RWPE1 (cell line): ENCODE measurements at regions not wholly inside any gene's neighbourhood (a gene's known extent, or its start where the extent isn't known, plus 50 kb on each side); places are given as distances from the start of the nearest gene placed in this dataset.

Experiments
- CTCF ChIA-PET: fragments of 350-600 bp; sonication (Branson Sonifier 250); formaldehyde crosslinking; extraction: SDS; loops from one replicate; lab custom pipeline; 2021; lab: Yijun Ruan, JAX
- POLR2A ChIA-PET: fragments of 400-600 bp; formaldehyde crosslinking; extraction: SDS; loops from one replicate; lab custom pipeline; 2020; ENCODE audit warnings: antibody characterized with exemption; ENCODE audit not compliant: low non-redundant PET; lab: Yijun Ruan, JAX
- DNase-seq: peaks from one replicate; pipeline ENCODE4 v3.0.0; 2012; ENCODE audit warnings: low spot score
- H3K27ac ChIP-seq: fragments of 450-650 bp; 2 replicates; pipeline ENCODE4 v1.5.1; 2017
- CTCF ChIP-seq: fragments of 450-650 bp; conservative IDR thresholded peaks from 2 replicates; pipeline ENCODE4 v1.5.1; 2017; ENCODE audit warnings: low read depth, mild to moderate bottlenecking

GRCh38 chr12:95395696-95396095 is 78.3 kb upstream of the METAP2 start:
- DNase-seq = no peak
- TF ChIP-seq CTCF = no peak
- ChIA-PET CTCF (no interaction called here), POLR2A (no interaction called here)
- H3K27ac ChIP-seq = no peak overlapping the region

- TF ChIP-seq CTCF = no peak
- POLR2A ChIA-PET = no interaction called here
- H3K27ac ChIP-seq = no peak overlapping the region
- CTCF ChIA-PET = interaction anchor here (0.5 to 0.6 kb wide), 2 partner anchors 10 to 89 kb away, joined by 3 to 12 read pairs; no protein-coding TSS in a partner anchor
- DNase-seq = peak; percentile 87
Observed at GRCh38 chr12:95396849-95397468, 77.0 kb upstream of the METAP2 start.

- ChIA-PET POLR2A (no interaction called here), CTCF (interaction anchor here (0.5 to 0.6 kb wide), 2 partner anchors 10 to 90 kb away, joined by 3 to 12 read pairs; no protein-coding TSS in a partner anchor)
- TF ChIP-seq CTCF = no peak
- peak; percentile 59 for DNase-seq
- no peak overlapping the region for H3K27ac ChIP-seq
Observed at GRCh38 chr12:95397571-95397970, 76.4 kb upstream of the METAP2 start.

GRCh38 chr12:95402096-95402495 is 71.9 kb upstream of the METAP2 start:
- DNase-seq = no peak
- POLR2A ChIA-PET = no interaction called here
- H3K27ac ChIP-seq = no peak overlapping the region
- CTCF ChIA-PET = no interaction called here
- TF ChIP-seq CTCF = no peak

- ChIA-PET CTCF (no interaction called here), POLR2A (no interaction called here)
- DNase-seq = no peak
- no peak for TF ChIP-seq CTCF
- no peak overlapping the region for H3K27ac ChIP-seq
Observed at GRCh38 chr12:95408201-95408600, 65.8 kb upstream of the METAP2 start.

GRCh38 chr12:95411057-95411456 is 62.9 kb upstream of the METAP2 start:
- POLR2A ChIA-PET = no interaction called here
- no peak for DNase-seq
- H3K27ac ChIP-seq = no peak overlapping the region
- CTCF ChIA-PET = interaction anchor here (0.6 kb wide), 1 partner anchor 579 kb away, joined by 4 read pairs; no protein-coding TSS in a partner anchor
- TF ChIP-seq CTCF = no peak
